Caco-2 (cell line): ENCODE measurements at regions not wholly inside any gene's neighbourhood (a gene's known extent, or its start where the extent isn't known, plus 50 kb on each side); places are given as distances from the start of the nearest gene placed in this dataset.

Experiments used
- BruUV-seq: library from RNA; stranded (reverse); fragments of 400-500 nt; replicated peaks from 2 replicates; lab custom pipeline; 2021; lab: Mats Ljungman, UMichigan
- CTCF ChIA-PET: fragments of 300-600 bp; sonication (Branson Sonifier 250); formaldehyde crosslinking; loops from one replicate; lab custom pipeline; 2022; ENCODE audit warnings: antibody characterized with exemption; lab: Charles Lee
- POLR2A ChIA-PET: fragments of 300-600 bp; sonication (Branson Sonifier 250); formaldehyde crosslinking; loops from one replicate; lab custom pipeline; 2022; ENCODE audit warnings: antibody characterized with exemption; lab: Charles Lee
- DNase-seq, 2 experiments: peaks; one replicate each; pipeline versions ENCODE4 v3.0.0 to v3.0.0-alpha.2; 2020 to 2022
- H3K27me3 ChIP-seq: replicated peaks from 2 replicates; pipeline ENCODE4 v1.6.0; 2011; ENCODE audit warnings: low read length; ENCODE audit not compliant: control insufficient read depth, insufficient read depth
- H3K36me3 ChIP-seq: 2 replicates; pipeline ENCODE4 v1.5.1; 2011; ENCODE audit warnings: low read length; ENCODE audit not compliant: control insufficient read depth, insufficient read depth
- H3K4me1 ChIP-seq: fragments of 250-450 bp; sonication (Bioruptor Pico); 2 replicates; pipeline ENCODE4 v1.5.1; 2020; ENCODE audit warnings: mild to moderate bottlenecking
- H3K4me3 ChIP-seq: 2 replicates; pipeline ENCODE4 v1.5.1; 2011; ENCODE audit warnings: low read depth, mild to moderate bottlenecking, control low read depth, low read length
- H3K9me3 ChIP-seq: fragments of 250-450 bp; sonication (Bioruptor Pico); 2 replicates; pipeline ENCODE4 v1.5.1; 2020; ENCODE audit warnings: mild to moderate bottlenecking, moderate library complexity
- H3K27ac Mint-ChIP-seq: one replicate; pipeline ENCODE4 v1.8.0; 2022; ENCODE audit warnings: mixed read lengths; ENCODE audit not compliant: unreplicated experiment
- H3K27me3 Mint-ChIP-seq: one replicate; pipeline ENCODE4 v1.8.0; 2022; ENCODE audit warnings: mixed read lengths; ENCODE audit not compliant: insufficient read depth, unreplicated experiment
- H3K36me3 Mint-ChIP-seq: one replicate; pipeline ENCODE4 v1.8.0; 2022; ENCODE audit warnings: mild to moderate bottlenecking, mixed read lengths; ENCODE audit not compliant: insufficient read depth, unreplicated experiment
- H3K4me1 Mint-ChIP-seq: one replicate; pipeline ENCODE4 v1.8.0; 2022; ENCODE audit warnings: low read depth, mixed read lengths; ENCODE audit not compliant: unreplicated experiment
- H3K4me3 Mint-ChIP-seq: one replicate; pipeline ENCODE4 v1.8.0; 2022; ENCODE audit warnings: mild to moderate bottlenecking, moderate library complexity, mixed read lengths; ENCODE audit not compliant: unreplicated experiment
- H3K9me3 Mint-ChIP-seq: one replicate; pipeline ENCODE4 v1.8.0; 2022; ENCODE audit warnings: mixed read lengths; ENCODE audit not compliant: unreplicated experiment
- intact Hi-C: fragments of 100-400 bp; cut with micrococcal nuclease; formaldehyde crosslinking; loops from one replicate; pipeline ENCODE4 v1.10.0; 2022; ENCODE audit not compliant: unreplicated experiment
- TF ChIP-seq, protein P1 (sequence below), 2 experiments: fragments of 200-600 bp in 1 of 2; IDR thresholded peaks; 1 replicate in 1 of 2; 2 replicates in 1 of 2; pipeline versions ENCODE4 v1.5.1 to v1.8.0; 2011 to 2022; ENCODE audit warnings: antibody characterized with exemption in 1 of 2, control low read depth in 1 of 2, inconsistent platforms in 1 of 2, low read depth in 1 of 2, low read length in 1 of 2, mild to moderate bottlenecking in 1 of 2, moderate library complexity in 1 of 2; ENCODE audit not compliant: insufficient read depth in 1 of 2, severe bottlenecking in 1 of 2, unreplicated experiment in 1 of 2

DNA sequence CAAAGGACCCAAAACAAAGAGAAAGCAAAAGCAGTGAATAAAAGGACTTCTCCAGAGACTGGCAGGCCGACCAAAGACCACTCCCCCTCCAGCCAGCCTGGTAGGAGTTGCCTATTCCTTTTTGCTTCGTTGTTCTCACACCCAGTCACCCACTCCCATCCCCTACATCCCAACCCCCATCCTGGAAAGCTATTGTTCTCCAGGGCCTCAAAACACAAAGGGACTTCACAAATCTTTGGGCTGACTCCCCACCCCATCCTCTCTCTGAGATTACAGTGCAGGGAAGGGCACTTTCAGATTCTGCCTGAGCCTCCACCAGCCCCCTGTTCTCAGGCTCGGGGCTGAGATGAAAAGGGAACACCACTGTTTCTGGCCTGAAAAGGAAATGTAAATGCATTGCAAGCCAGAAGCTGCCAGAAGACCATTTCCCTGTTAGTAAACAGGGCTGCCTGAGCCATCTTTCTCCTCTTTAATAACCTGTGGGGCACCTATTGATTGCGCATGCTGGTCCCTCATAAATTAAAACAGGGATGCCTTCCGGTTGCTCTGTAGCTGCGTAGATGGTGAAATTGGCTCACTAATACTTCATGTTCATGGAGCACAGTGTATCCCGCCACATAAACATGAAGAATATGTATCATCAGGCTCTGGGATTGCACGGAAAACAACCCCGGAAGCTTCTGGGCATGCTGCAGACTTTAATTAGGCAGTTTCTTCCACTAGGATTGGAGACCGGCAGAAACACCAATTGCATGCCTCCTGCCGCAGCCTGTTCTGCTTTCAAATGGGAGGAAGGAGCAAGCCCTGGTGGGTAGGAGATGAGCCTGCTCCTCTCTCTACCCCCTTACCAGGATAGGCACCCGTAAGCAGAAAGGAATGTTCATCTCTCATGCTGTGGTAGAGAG is 130.3 kb upstream of the FUT8 start:
- BruUV-seq = no TSS peak
- Histone ChIP-seq H3K4me3 (no peak overlapping the region), H3K27me3 (no peaks in the 10 kb centered on the region), H3K4me1 (peaks cover 18% of the 10 kb centered on the region), H3K36me3 (no peaks in the 10 kb centered on the region), H3K9me3 (0 out of 2 replicates have a peak, but pooled peaks cover 5% of the 10 kb centered on the region)
- H3K27ac Mint-ChIP-seq = peak overlapping the region; percentile 4
- ChIA-PET CTCF (no interaction called here), POLR2A (no interaction called here)
- TF ChIP-seq, protein P1, sequence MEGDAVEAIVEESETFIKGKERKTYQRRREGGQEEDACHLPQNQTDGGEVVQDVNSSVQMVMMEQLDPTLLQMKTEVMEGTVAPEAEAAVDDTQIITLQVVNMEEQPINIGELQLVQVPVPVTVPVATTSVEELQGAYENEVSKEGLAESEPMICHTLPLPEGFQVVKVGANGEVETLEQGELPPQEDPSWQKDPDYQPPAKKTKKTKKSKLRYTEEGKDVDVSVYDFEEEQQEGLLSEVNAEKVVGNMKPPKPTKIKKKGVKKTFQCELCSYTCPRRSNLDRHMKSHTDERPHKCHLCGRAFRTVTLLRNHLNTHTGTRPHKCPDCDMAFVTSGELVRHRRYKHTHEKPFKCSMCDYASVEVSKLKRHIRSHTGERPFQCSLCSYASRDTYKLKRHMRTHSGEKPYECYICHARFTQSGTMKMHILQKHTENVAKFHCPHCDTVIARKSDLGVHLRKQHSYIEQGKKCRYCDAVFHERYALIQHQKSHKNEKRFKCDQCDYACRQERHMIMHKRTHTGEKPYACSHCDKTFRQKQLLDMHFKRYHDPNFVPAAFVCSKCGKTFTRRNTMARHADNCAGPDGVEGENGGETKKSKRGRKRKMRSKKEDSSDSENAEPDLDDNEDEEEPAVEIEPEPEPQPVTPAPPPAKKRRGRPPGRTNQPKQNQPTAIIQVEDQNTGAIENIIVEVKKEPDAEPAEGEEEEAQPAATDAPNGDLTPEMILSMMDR (IDR thresholded peaks at IDR 0.05; ENCODE audit: insufficient read depth in 1 of 2, low read depth in 1 of 2, low read length in 1 of 2, severe bottlenecking in 1 of 2, unreplicated experiment in 1 of 2) = no peak
- peaks cover 7% of the 10 kb centered on the region for H3K4me1 Mint-ChIP-seq
- no peak overlapping the region for H3K4me3 Mint-ChIP-seq
- H3K36me3 Mint-ChIP-seq = no peaks in the 10 kb centered on the region
- H3K27me3 Mint-ChIP-seq = no peaks in the 10 kb centered on the region
- intact Hi-C loops = no loop called here
- DNase-seq = no peak
- no peaks in the 10 kb centered on the region for H3K9me3 Mint-ChIP-seq

DNA sequence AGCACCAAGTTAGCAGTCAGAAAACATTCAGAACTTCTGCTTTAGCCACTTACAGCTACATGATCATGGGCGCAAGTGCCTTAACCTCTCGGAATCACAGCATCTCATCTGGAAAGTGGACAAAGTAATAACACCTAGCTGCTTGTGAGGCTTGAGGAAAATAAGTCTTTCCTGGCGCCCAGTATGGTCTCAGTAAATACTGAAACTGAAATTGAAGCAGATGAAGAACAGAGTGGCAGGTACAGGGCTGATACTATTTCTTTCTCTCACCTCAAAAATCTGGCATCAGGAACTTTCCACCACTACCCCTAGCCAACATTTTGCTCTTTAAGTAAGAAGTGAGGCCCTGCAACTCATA is 129.7 kb upstream of the FUT8 start:
- no peaks in the 10 kb centered on the region for H3K9me3 Mint-ChIP-seq
- H3K36me3 Mint-ChIP-seq = no peaks in the 10 kb centered on the region
- no peaks in the 10 kb centered on the region for H3K27me3 Mint-ChIP-seq
- ChIA-PET CTCF (no interaction called here), POLR2A (no interaction called here)
- H3K4me1 Mint-ChIP-seq = peaks cover 7% of the 10 kb centered on the region
- Histone ChIP-seq H3K36me3 (no peaks in the 10 kb centered on the region), H3K9me3 (0 out of 2 replicates have a peak, but pooled peaks cover 5% of the 10 kb centered on the region), H3K27me3 (no peaks in the 10 kb centered on the region), H3K4me1 (peaks cover 14% of the 10 kb centered on the region), H3K4me3 (no peak overlapping the region)
- DNase-seq = no peak
- no TSS peak for BruUV-seq
- no peak overlapping the region for H3K27ac Mint-ChIP-seq
- TF ChIP-seq, protein P1 (IDR thresholded peaks at IDR 0.05; ENCODE audit: insufficient read depth in 1 of 2, low read depth in 1 of 2, low read length in 1 of 2, severe bottlenecking in 1 of 2, unreplicated experiment in 1 of 2) = no peak
- intact Hi-C loops = no loop called here
- H3K4me3 Mint-ChIP-seq = no peak overlapping the region

DNA sequence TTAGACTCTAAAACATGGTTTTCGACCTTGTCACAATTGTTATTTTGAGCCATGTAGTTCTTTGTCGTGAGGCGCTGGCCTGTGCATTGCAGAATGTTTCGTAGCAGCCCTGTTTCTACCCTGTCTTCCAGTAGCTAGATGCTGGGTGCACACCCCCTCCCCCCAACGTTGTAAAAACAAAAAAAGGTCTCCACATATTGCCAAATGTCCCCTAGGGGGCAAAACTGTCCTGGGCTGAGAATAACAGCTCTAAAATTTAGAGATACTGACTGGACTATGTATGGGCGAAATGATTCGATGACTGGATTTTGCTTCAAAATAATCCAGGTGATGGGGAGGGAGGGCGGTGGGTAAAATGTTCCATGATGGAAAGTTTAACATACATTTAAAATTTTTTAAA is 126.1 kb upstream of the FUT8 start:
- no TSS peak for BruUV-seq
- Histone ChIP-seq H3K9me3 (no peaks in the 10 kb centered on the region), H3K4me3 (no peak overlapping the region), H3K27me3 (no peaks in the 10 kb centered on the region), H3K36me3 (no peaks in the 10 kb centered on the region), H3K4me1 (peaks cover 14% of the 10 kb centered on the region; the same call in 1 of the 2 replicates)
- no peak overlapping the region for H3K4me3 Mint-ChIP-seq
- CTCF ChIA-PET = interaction anchor here (0.5 to 1.5 kb wide), 9 partner anchors 10 to 538 kb away, joined by 3 to 28 read pairs (median 4); partner anchors contain the start of gene FUT8
- POLR2A ChIA-PET = interaction anchor here (0.5 to 0.6 kb wide), 2 partner anchors 32 to 125 kb away, joined by 3 to 4 read pairs; no protein-coding TSS in a partner anchor
- H3K4me1 Mint-ChIP-seq = peaks cover 22% of the 10 kb centered on the region
- intact Hi-C loops = loop anchor here (2.0 to 5.0 kb wide), 2 partner anchors 60 to 126 kb away; partner anchors contain the start of gene FUT8
- H3K36me3 Mint-ChIP-seq = no peaks in the 10 kb centered on the region
- H3K27ac Mint-ChIP-seq = no peak overlapping the region
- H3K27me3 Mint-ChIP-seq = no peaks in the 10 kb centered on the region
- TF ChIP-seq, protein P1 (IDR thresholded peaks at IDR 0.05; ENCODE audit: insufficient read depth in 1 of 2, low read depth in 1 of 2, low read length in 1 of 2, severe bottlenecking in 1 of 2, unreplicated experiment in 1 of 2) = peak; percentile 50 to 52
- no peaks in the 10 kb centered on the region for H3K9me3 Mint-ChIP-seq
- peak; percentile 68 to 69 for DNase-seq
